ENCODE measurements at regions not wholly inside any gene's neighbourhood (a gene's known extent, or its start where the extent isn't known, plus 50 kb on each side); places are given as distances from the start of the nearest gene placed in this dataset.

DNA sequence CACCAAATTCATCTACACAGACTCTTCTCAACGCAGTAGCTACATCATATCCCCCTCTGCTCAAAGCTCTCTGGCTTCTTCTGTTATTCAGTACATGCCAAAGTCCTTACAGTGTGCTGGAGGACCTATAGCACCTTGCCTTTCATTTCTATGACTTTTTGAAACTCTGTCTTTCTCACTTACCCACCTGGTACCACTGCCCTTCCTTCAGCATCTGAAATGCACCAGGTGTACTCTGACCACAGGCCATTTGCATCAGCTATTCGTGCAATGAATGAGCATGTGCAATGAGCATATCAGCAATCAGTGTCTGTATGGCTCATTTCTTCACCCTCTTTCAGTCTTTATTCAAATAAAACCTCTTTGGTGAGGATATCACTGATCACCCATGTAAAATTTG is 399.9 kb downstream of the RAB28 start:
- H3K27me3 ChIP-seq (ENCODE audit: insufficient read depth) = no peaks in the 10 kb centered on the region
- no peak overlapping the region for H2AFZ ChIP-seq
- no peak overlapping the region for H3K4me2 ChIP-seq
- H3K4me1 ChIP-seq (ENCODE audit: insufficient read depth) = peaks cover 9% of the 10 kb centered on the region
- Mint-ChIP-seq H3K27me3 (ENCODE audit: insufficient read depth, low read depth, poor library complexity) (no peaks in the 10 kb centered on the region), H3K36me3 (ENCODE audit: low read depth) (peaks cover 24% of the 10 kb centered on the region), H3K4me1 (peaks cover 4% of the 10 kb centered on the region; the same call in 2 of the 3 replicates), H3K27ac (no peak overlapping the region), H3K4me3 (no peak overlapping the region), H3K9me3 (peaks cover 43% of the 10 kb centered on the region)
- no peak for DNase-seq (ENCODE audit: low spot score)
- H3F3A ChIP-seq (replicated peaks; ENCODE audit: low read depth) = no peaks in the 10 kb centered on the region
- ATAC-seq = no peak
- H3K36me3 ChIP-seq (ENCODE audit: insufficient read depth) = no peaks in the 10 kb centered on the region
- H3K9me2 ChIP-seq (ENCODE audit: insufficient read depth) = peaks cover 4% of the 10 kb centered on the region; the same call in 1 of the 2 replicates
- H4K20me1 ChIP-seq (replicated peaks; ENCODE audit: insufficient read depth) = no peaks in the 10 kb centered on the region
- TF ChIP-seq, protein P1, sequence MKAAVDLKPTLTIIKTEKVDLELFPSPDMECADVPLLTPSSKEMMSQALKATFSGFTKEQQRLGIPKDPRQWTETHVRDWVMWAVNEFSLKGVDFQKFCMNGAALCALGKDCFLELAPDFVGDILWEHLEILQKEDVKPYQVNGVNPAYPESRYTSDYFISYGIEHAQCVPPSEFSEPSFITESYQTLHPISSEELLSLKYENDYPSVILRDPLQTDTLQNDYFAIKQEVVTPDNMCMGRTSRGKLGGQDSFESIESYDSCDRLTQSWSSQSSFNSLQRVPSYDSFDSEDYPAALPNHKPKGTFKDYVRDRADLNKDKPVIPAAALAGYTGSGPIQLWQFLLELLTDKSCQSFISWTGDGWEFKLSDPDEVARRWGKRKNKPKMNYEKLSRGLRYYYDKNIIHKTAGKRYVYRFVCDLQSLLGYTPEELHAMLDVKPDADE (IDR thresholded peaks at IDR 0.05) = no peak
- H3K79me2 ChIP-seq (replicated peaks; ENCODE audit: insufficient read depth) = no peaks in the 10 kb centered on the region
- no peak overlapping the region for H3K27ac ChIP-seq (ENCODE audit: low read depth)
- no peak overlapping the region for H3K4me3 ChIP-seq

DNA sequence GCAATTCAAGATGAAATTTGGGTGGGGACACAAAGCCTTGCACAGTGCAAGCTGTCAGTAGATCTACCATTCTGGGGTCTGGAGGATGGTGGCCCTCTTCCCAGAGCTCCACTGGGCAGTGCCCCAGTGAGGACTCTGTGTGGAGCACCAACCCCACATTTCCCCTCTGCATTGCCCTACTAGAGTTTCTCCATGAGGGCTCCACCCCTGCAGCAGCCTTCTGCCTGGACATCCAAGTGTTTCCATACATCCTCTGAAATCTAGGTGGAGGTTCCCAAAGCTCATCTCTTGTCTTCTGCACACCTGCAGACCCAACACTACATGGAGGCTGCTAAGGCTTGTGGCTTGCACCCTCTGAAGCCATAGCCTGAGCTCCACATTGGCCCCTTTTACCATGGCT is 402.3 kb downstream of the RAB28 start:
- no peak overlapping the region for H3K27ac ChIP-seq (ENCODE audit: low read depth)

More for the DNA sequence above, 402.3 kb downstream of the RAB28 start:
- no peaks in the 10 kb centered on the region for H4K20me1 ChIP-seq (replicated peaks; ENCODE audit: insufficient read depth)
- DNase-seq (ENCODE audit: low spot score) (no peak), ATAC-seq (no peak)
- no peaks in the 10 kb centered on the region; the same call in 2 of the 3 replicates for H3K4me1 Mint-ChIP-seq
- H3K9me3 Mint-ChIP-seq = peaks cover 43% of the 10 kb centered on the region
- TF ChIP-seq, protein P1 (IDR thresholded peaks at IDR 0.05) = no peak
- TF ChIP-seq ZNF331 (CRISPR knock-in tag; IDR thresholded peaks at IDR 0.05; ENCODE audit: low read depth) (no peak), NANOG (IDR thresholded peaks at IDR 0.05; ENCODE audit: borderline replicate concordance) (no peak), EZH2 (IDR thresholded peaks at IDR 0.05; ENCODE audit: low read depth, unreplicated experiment) (no peak), CREB1 (CRISPR knock-in tag; IDR thresholded peaks at IDR 0.05; ENCODE audit: low read depth) (no peak), EZH2phosphoT487 (IDR thresholded peaks at IDR 0.05; ENCODE audit: unreplicated experiment) (no peak)
- TF ChIP-seq, protein P2, sequence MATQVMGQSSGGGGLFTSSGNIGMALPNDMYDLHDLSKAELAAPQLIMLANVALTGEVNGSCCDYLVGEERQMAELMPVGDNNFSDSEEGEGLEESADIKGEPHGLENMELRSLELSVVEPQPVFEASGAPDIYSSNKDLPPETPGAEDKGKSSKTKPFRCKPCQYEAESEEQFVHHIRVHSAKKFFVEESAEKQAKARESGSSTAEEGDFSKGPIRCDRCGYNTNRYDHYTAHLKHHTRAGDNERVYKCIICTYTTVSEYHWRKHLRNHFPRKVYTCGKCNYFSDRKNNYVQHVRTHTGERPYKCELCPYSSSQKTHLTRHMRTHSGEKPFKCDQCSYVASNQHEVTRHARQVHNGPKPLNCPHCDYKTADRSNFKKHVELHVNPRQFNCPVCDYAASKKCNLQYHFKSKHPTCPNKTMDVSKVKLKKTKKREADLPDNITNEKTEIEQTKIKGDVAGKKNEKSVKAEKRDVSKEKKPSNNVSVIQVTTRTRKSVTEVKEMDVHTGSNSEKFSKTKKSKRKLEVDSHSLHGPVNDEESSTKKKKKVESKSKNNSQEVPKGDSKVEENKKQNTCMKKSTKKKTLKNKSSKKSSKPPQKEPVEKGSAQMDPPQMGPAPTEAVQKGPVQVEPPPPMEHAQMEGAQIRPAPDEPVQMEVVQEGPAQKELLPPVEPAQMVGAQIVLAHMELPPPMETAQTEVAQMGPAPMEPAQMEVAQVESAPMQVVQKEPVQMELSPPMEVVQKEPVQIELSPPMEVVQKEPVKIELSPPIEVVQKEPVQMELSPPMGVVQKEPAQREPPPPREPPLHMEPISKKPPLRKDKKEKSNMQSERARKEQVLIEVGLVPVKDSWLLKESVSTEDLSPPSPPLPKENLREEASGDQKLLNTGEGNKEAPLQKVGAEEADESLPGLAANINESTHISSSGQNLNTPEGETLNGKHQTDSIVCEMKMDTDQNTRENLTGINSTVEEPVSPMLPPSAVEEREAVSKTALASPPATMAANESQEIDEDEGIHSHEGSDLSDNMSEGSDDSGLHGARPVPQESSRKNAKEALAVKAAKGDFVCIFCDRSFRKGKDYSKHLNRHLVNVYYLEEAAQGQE (IDR thresholded peaks at IDR 0.05; ENCODE audit: unreplicated experiment) = no peak
- no peak overlapping the region for H3K4me3 Mint-ChIP-seq
- H3K4me2 ChIP-seq = no peak overlapping the region
- H2AFZ ChIP-seq = no peak overlapping the region
- no peak overlapping the region for H3K4me3 ChIP-seq
- H3K4me1 ChIP-seq (ENCODE audit: insufficient read depth) = no peaks in the 10 kb centered on the region
- H3K27me3 ChIP-seq (ENCODE audit: insufficient read depth) = no peaks in the 10 kb centered on the region
- no peaks in the 10 kb centered on the region for H3K79me2 ChIP-seq (replicated peaks; ENCODE audit: insufficient read depth)
- no peaks in the 10 kb centered on the region for H3K36me3 ChIP-seq (ENCODE audit: insufficient read depth)
- no peak overlapping the region for H3K27ac Mint-ChIP-seq
- peaks cover 4% of the 10 kb centered on the region; the same call in 1 of the 2 replicates for H3K9me2 ChIP-seq (ENCODE audit: insufficient read depth)
- peaks cover 3% of the 10 kb centered on the region for H3K27me3 Mint-ChIP-seq (ENCODE audit: insufficient read depth, low read depth, poor library complexity)
- no peaks in the 10 kb centered on the region for H3F3A ChIP-seq (replicated peaks; ENCODE audit: low read depth)
- peaks cover 24% of the 10 kb centered on the region for H3K36me3 Mint-ChIP-seq (ENCODE audit: low read depth)
